ENCODE measurements at regions not wholly inside any gene's neighbourhood (a gene's known extent, or its start where the extent isn't known, plus 50 kb on each side); places are given as distances from the start of the nearest gene placed in this dataset.

DNA sequence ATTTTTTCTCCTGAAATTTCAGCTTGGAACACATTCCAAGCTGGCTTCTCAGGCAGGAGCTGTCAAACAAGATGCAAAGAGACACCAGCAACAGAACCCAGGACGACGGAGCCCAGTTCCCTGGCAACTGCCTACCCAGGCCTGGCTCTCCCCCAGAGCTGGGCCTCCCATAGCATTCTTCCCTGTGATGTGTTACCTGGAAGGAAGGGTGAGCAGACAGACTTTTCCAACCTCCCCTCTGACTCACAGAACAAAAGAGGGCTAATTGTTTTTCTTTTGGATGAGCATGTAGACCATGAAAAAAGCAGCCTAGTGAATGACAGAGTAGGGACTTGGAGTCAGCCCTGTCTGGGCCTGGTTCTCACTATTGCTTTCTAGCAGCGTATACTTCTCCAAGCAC is 55.3 kb upstream of the BMAL1 start:
- no peak for TF ChIP-seq TAF1 (IDR thresholded peaks at IDR 0.05; ENCODE audit: borderline replicate concordance, low read depth, low read length)
- TF ChIP-seq POLR2AphosphoS5 (IDR thresholded peaks at IDR 0.05; ENCODE audit: low read depth, low read length) = no peak

All from GM12892 (cell line).